UCSD-AML1 (cell line): ENCODE measurements at regions not wholly inside any gene's neighbourhood (a gene's known extent, or its start where the extent isn't known, plus 50 kb on each side); places are given as distances from the start of the nearest gene placed in this dataset.

Source experiments
- DNase-seq: peaks from one replicate; lab custom pipeline; 2025; ENCODE audit not compliant: unreplicated experiment; lab: John Stamatoyannopoulos, UW

DNA sequence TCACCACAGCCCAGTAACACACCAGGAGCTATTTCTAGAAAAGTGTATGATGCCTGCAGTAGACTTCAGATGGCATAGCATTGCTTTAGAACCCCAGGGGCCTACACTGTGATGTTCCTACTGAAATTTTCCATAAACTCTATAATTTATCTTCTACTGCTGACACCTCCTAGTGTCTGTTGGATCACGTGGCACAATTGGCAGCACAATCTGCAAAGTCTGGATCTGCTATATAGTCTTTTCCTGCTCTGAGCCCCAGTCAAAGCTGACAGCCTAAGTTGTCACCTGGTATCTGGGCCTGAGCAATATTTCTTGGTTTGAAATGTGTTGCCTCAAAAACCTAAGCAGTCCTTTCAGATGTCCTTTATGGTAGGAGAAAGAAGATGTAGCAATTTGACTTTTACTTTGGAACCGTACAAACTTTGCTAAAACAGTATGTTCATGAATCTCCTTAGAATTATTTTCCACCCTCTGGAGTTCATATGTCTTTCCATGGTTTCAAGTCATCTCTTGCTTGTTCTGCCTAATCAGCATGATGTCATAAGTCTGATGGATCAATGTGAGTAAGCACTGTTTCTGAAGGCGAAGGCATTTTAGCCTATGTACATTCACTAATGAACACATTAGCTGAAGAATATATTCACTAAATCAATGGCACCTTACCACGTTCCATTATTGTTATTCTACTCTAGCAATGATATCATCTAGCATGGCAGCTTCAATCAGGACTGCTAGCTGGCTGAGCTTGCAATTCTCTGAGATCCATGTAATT, 536.5 kb upstream of the NBEA start:
- DNase-seq = no peak

DNA sequence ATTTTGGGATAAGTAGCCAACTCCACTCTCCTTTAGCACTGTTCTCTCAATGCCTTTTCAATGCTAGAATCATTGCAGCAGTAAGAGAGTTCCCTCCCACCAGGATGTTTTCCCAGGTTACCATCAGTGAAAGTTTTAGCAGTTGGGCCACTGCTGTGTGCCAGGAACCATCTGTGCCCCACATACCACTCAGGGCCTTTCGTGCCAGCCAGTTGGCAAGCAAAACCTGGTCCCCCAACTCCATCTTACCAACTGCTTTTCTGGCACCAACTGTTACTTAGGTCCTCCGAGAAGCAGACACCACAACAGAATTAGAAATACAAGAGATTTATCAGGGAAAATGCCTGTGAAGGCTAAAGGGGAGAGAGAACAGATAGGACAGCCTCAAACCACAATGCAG, 533.4 kb upstream of the NBEA start:
- DNase-seq = no peak

DNA sequence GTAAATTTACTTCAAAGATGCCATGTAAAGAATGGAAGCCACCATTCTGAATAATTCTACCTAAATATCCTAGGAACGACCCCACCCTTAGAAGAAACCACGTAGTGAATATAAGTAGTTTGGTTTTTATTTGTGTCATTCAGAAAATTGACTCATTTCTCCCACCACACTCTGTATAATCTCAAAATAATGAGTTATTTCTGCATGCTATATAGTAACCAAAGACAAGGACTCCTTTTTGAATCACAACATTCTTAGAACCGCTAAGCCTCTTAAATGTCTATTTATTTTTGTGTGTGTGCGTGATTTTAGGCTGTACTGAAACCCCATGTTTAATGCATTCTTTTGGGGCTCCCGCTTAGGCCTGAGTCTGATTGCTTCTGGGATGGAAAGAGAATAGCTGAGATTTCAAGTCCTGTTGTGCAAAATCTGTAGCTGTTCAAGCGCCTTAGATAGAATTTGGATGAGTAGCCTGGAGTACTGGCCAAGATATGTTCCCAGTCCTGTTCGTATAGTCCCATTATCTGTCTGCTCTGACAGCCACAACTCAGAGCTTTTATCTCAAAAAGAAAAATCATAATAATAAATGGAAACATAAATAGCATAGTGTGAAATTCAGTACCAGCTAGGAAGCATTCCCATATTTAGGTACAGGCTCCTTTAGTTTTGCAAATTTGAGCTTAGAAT, 532.4 kb upstream of the NBEA start:
- DNase-seq = no peak

GRCh38 chr13:34410678-34411077, 531.4 kb upstream of the NBEA start:
- DNase-seq = no peak

DNA sequence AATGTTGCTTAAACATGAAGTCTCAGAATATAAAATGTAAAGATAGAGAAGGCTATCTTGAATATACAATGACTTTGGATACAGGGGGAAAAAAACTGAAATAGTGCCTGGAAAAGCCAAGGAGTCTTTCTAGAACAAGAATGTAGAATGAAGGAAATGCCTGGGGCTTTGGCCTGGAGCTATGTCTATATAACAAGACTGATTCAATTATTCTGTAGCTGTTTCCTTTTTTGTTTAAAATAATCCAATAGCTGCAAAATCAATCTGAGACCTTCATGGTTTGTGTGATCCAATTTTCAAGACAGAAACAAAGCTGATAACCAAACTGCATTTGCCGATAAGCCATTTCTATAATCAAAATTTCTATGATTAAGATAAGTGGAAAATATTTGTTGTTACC, 530.9 kb upstream of the NBEA start:
- DNase-seq = no peak

DNA sequence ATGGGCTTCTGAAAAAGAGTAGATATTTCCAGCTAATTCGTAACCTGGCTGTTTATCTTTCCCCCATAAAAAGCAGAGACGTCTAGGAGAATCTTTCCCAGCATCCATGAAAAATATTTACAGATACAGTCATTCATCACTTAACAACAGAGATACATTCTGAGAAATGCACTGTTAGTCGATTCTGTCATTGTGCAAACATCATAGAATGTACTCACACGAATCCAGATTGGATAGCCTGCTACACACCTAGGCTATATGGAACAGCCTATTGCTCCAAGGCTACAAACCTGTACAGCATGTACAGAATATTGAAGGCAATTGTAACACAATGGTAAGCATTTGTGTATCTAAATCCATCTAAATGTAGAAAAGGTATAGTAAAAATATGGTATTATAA, 530.2 kb upstream of the NBEA start:
- DNase-seq = no peak

DNA sequence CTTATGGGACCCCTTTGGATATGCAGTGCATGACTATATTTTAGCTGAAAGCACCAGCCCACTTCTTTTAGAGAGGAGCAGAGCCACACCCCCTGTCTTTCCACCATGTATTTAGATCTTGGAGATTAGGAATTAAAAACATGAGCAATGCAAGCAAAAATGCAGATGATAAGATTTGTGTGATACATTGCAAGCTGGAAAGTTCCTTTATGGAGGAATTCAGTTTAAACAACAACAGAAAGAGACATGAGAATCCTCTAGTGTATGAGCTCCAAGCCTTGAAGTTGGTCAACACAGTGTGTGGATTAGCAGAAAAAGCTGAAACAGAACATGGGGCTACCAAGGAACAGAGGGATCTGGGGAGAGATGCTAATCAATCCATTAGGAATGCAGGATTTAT, 529.8 kb upstream of the NBEA start:
- no peak for DNase-seq

GRCh38 chr13:34412817-34413375, 529.2 kb upstream of the NBEA start:
- no peak for DNase-seq

DNA sequence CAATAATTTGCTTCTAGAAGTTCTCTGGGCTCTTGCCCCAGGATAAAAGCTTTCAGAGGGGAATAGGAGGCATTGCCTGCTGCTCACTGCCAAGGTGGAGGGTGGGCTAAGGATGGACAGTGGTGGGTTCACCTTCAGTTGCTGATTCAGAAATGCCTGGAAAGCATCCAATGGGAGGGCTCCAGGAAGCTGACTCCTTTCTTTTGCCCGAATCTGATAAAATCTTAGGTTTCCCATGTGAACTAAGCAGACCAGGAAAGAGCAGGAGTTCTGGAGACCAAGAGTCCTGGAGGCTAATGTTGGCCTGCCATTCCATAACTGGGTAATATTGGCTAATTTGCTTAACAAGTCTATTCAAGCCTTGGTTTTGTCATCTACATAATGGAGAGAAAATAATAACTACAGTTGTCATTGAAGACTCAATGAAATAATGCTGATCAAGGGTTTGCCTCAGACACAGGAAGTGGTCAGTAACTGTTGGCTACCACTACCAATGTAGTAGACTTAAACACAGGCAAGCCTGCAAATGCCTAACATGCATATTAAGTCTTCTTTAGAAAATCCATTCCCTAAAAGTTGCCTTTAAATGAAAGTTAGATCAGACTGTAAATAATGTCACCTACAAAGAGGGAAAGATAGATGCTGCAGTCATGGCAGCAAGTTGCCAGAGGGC, 528.4 kb upstream of the NBEA start:
- DNase-seq = no peak

- no peak for DNase-seq
These were observed 527.5 kb upstream of the NBEA start for GRCh38 chr13:34414616-34415015.

DNA sequence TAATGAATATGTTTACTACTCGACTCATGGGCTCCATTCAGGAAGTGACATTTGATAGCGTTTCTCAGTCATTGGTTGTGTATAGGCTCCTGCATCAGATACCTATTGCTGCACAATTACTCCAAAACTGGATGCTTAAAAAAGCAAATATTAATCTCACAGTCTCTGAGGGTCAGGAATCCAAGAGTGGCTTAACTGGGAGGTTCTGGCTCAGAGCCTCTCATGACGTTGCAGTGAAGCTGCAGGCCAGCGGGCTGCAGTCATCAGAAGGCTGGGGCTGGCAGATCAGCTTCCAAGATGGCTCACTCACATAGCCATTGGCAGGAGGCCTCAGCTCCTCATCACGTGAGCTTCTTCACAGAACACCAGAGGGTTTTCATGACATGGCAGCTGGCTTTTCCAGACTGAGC, 525.1 kb upstream of the NBEA start:
- DNase-seq = no peak

DNA sequence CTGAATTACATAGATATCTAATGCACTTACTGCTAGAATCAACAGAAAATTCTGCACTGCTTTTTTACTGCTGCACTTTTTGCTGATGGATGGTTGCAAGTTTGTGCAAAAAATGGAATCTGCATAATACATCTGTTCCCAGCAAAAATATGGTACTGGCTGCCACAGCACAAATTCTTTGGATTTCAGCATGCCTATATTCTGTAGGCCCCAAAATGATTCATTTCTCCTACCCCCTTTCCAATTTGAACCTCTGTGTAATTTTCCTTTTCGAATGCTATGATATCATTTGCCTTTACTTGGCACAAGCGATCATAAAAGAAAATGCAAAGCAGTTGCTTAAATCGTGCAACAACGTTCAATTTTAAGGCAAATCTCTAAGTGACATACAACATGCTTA, 524.2 kb upstream of the NBEA start:
- DNase-seq = no peak

DNA sequence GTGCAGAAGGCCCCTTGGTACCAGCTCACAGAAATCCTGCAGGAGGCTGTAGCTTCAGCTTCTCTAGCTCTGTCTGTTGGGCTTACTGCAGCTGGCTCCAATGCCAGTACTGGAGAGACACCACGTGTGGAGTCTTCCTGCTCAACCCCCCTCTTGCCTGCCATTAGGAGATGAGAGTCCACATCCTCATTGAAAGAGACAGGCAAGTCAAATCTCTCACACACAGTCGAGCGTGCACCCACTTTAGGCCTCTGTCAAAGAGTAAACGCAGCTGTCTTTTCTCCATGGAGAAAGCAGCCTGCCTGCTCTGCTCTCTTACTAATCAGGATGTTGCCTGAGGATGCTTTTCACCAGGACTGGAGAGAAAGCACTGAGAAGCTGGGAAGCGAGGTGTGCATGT, 523.0 kb upstream of the NBEA start:
- no peak for DNase-seq

GRCh38 chr13:34419755-34420154, 522.3 kb upstream of the NBEA start:
- no peak for DNase-seq

DNA sequence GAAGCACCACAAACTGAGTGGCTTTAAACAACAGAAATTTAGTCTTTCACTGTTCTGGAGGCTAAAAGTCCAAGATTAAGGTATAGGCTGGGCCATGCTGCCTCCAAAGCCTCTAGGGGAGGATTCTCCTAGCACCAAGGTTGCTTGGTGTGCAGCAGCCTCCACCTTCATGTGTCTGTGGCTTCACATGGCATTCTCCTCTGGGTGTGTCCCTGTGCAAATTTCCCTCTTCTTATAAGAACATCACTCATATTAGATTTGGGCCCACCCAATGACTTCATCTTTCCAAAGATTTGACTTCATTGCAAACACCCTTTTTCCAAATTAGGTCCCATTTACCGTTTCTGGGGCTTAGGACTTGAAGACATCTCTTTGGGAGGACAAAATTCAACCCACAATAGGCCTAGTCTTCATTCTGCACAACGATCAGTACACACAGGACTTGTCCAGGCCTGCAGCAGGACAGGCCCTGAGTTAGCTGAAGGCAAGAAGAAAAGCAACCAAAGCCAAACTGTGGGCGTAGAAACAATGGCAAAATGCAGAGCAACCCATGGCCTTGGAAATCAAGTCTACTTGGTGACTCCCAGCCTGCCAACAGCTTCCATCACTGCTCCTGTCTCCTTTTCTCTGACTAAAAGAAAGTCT, 521.2 kb upstream of the NBEA start:
- no peak for DNase-seq

DNA sequence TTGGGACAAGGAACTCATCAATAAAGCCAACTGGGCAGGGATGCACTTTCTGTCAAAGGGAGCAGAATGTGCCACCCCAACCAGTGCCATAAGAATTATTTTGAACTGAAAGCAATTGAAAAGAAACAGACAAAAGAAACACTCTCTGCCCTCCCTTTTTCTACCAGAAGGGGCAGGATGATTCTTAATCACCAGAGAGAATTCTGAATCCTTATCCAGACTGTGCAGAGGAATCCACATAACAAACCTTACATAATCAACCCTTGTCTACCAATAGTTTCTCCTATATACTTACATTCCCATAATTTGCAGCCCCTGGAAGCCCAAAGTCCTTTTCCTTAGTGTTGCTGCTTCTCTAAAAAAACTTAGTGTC, 520.7 kb upstream of the NBEA start:
- DNase-seq = no peak

- DNase-seq = no peak
These were observed 520.1 kb upstream of the NBEA start for GRCh38 chr13:34421858-34422475.

- no peak for DNase-seq
These were observed 519.1 kb upstream of the NBEA start for GRCh38 chr13:34422956-34423355.

DNA sequence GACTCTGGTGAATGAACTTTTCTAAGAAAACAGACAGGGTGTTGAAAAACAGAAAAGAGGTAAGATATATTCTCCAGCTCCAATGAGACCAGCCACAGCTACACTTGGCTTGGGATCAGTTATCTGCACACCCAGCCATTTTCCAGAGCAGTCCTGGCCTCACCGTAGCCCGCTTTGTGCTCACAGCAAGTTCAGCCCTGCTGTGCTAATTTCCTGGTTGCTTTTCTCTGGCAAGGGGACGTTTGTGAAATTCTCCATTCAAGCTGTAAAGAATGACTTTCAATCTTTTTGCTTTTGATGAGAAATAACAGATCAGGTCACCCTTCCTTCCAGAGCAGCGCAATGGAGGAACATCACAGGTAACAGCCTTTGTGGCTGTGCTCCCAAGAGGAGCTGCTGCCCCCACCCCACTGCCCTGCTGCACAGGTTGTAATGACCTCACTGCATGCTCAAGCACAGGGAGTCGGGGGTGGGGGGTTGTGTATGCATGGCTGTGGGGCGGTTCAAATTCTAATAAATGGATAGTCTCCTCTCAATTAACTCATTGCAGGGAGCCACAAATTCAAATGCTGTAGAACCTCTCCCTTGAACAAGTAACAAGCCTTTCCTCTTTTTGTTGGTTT, 516.6 kb upstream of the NBEA start:
- no peak for DNase-seq

GRCh38 chr13:34428911-34429310, 513.2 kb upstream of the NBEA start:
- no peak for DNase-seq

- no peak for DNase-seq
These were observed 511.8 kb upstream of the NBEA start for GRCh38 chr13:34430294-34430693.
